Right ventricle myocardium superior (tissue), 1 donor: ENCODE measurements at regions not wholly inside any gene's neighbourhood (a gene's known extent, or its start where the extent isn't known, plus 50 kb on each side); places are given as distances from the start of the nearest gene placed in this dataset.
A peak's percentile ranks its signal among the peaks of the same experiment; 100 is the strongest.

Source experiments
- ATAC-seq: fragments of 200-7000 bp; cut with Tn5 transposase; one replicate; pipeline ENCODE4 v1.9.1; 2020; ENCODE audit warnings: mild to moderate bottlenecking; ENCODE audit not compliant: poor library complexity
- DNase-seq: peaks from one replicate; pipeline ENCODE4 v3.0.0-alpha.2; 2020
- intact Hi-C: fragments of 100-400 bp; cut with DNase I; formaldehyde crosslinking; loops from one replicate; pipeline ENCODE4 v1.11.2; 2022
- donor health status: DM: no; HTN: yes; CAD: no; lungs with severe emphysema.

DNA sequence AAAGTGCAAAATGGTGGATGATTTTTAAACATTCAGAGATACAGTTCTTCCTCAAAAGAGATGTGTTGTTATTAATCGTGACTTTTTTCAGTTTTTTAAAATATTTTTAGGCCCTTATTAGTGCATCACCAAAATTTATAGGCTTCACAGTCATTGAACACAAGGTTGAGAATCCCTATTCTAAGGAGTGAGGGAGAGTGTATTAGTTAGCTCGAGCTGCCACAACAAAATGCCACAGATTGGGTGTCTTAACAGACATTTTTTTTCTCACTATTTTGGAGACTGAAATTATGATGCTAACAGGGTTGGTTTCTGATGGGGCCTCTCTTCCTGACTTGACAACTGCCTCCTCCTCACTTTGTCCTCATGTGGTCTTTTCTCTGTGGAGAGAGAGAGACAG lies 145.9 kb upstream of the TPRG1 start:
- DNase-seq = no peak
- ATAC-seq = no peak
- intact Hi-C loops = no loop called here

DNA sequence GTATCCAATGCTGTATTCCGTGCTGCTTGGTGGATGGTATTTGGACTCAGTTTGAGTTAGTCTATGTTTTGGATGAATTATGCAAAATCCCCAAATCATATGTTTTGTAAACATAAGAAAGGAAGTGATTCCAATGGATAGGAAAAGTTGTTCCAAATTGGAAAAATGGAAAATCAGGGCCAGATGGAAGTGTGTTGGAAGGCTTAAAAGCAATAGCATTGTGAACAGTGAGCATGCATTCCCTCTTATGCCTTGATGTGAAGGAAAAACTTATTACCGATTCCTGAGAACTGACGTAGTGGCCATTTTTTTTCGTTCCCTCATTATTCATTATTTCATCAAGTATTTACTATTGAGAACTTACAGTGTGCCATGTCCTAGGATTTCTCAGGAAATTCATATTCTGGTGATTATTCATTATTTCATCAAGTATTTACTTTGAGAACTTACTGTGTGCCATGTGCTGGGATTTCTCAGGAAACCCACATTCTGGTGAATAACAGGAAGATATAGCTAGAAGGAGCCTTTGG lies 144.1 kb upstream of the TPRG1 start:
- no peak for DNase-seq
- intact Hi-C loops = no loop called here
- no peak for ATAC-seq

DNA sequence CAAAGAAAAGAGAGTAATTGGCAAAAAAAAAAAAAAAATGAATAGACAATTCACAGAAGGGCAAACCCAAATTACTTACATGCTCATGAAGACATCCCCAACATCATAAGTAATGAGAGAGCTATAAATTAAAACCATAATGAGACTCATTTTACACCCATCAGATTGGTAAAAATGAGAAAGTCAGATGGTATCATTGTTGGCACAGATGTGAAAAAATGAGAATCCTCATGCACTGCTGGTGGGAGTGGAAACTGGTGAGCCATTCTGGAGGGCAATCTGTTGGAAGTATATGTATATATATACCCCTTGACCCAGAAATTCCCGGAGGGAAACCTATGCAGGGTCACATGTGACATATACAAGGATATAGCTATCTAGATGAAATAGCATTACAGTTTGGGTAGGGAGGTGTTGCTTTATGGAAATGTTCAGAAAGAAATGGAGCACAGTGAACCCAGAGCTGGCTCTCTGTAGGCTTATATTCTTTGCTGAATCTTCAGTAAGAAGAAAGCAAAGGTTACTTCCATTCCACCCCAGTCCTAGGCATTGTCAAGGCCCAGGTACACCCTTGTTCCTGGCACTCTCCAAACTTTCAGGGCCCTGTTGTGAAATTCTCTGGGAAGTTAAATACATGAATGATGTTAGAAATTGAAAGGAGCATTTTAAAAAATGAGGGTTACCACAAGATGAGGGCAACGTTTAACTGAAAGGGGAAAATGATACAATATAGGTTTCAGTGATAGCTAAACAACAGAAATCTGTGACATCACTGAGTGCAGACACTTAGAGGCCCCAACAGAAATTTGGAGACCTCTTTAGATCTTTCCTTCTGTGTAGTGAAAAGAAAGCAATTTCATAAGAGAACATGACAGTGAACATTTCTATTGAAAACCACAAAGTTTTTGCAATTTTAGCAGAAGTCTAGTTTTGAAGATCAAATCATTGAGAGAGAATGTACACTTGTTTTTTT lies 132.7 kb upstream of the TPRG1 start:
- intact Hi-C loops = no loop called here
- ATAC-seq (no peak), DNase-seq (no peak)

DNA sequence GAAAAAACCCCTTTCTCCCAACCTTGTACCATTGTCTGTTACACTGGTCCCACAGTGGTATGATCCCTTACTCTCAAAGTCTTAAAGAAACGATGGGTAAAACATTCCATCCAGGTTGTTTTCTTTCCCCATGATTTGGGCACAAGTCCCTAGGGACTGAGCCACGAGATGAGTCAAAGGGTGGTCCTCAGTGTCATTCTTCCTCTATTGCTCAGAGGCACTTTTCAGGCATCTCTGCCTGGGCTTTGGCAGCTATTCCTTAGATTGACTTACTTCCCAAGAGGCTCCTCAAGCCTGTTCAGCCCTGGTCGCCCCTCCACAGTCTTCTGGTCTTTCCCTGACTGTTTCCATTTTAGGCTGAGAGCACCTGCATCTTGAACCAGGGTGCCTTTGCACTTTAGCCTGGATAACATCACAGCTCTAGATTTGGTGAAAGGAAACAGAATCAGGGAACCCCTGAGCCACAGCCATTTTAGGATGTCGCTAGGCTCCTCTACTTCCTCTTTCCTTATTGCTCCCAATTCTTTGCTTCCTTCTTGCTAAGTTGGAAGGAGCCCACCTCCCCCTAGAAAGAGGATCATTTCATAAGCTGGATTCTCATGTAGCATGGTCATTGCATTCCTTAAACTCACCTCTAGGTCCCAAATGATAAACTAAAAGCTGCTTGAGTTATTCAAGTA lies 131.0 kb upstream of the TPRG1 start:
- intact Hi-C loops = no loop called here
- ATAC-seq = no peak
- DNase-seq = no peak

DNA sequence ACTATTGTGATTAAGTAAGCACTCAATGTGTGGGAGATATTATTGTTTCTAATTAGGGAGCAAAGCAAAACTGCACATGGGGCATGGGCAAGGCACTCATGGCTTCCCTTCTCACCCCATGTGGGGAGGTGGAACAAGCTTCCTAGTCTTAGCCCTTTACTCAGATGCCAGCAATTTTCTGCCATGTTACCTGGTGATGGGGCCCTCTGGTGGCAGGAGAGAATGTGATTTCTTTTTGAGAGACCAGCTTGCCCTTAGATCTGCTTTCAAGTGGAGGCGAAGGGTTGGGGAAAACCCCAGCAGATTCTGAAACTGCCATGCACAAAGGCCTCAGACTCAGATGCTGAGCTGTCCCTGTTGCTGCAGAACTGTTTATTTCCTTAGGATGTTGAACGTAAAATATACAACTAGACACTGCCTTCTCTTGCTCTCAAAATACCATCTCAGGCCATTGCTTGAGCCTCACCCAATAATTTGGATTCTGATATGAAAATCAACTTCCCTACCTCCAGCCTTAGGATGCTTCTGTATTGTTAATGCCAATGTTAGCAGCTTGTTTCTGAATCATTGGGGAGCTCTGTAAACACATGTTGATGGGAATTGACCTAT lies 130.2 kb upstream of the TPRG1 start:
- ATAC-seq (peak; percentile 59), DNase-seq (no peak)
- intact Hi-C loops = no loop called here

DNA sequence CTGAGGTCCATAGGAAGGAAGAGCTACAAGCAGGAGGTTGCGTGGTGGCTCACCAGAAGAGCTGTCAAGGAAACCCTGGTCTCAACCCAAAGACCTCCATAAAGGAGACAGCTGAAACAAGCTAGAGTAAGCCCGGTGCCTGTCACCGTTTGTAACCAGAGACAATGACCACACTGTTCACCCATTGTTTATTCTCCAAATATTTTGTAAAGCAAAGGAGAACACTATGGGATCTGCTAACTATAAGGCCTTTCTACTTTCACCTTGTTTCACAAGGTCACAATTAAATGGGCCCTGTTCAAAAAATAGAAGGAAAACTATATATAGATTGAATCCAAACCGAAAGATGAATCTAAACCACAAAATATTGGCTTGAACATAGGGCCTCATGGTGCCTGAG lies 128.9 kb upstream of the TPRG1 start:
- no peak for DNase-seq
- intact Hi-C loops = no loop called here
- ATAC-seq = no peak

DNA sequence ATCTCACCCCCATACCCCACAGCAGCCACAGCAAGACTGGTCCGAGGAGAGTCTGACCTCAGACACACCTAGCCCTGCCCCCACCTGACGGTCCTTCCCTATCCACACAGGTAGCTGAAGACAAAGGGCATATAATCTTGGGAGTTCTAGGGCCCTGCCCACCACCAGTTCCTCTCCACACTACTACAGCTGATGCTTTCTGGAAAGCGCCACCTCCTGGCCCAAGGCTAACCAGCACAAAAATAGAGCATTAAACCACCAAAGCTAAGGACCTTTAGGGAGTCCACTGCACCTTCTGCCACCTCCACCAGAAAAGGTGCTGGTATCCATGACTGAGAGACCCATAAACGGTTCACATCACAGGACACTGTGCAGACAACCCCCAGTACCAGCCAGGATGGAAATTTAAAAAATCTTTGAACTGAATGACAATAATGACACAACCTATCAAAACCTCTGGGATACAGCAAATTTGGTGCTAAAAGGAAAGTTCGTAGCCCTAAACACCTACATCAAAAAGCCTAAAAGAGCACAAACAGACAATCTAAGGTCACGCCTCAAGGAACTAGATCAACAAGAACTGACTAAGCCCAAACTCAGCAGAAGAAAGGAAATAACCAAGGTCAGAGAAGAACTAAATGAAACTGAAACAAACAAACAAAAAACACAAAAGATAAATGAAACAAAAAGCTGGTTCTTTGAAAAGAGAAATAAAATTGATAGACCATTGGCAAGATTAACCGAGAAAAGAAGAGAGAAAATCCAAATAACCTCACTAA lies 122.1 kb upstream of the TPRG1 start:
- DNase-seq (no peak), ATAC-seq (no peak)
- intact Hi-C loops = no loop called here

DNA sequence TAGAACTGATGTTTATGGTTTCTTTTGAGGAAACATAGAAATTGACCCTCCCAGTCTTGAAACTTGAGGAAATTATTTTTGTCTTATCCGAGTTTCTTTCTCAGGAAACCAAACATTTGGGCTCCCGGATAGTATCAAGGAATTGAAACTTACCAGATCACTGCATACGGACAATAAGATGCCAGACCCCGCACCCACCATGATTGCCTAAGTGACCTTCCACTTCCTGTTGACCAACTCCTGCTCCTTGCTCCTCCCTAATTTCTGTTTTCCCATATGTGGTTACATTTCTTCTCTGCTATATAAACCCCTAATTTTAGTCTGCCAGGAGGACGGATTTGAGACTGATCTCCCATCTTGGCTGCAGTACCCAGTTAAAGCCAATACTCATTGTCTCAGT lies 118.4 kb upstream of the TPRG1 start:
- intact Hi-C loops = no loop called here
- ATAC-seq (no peak), DNase-seq (no peak)

DNA sequence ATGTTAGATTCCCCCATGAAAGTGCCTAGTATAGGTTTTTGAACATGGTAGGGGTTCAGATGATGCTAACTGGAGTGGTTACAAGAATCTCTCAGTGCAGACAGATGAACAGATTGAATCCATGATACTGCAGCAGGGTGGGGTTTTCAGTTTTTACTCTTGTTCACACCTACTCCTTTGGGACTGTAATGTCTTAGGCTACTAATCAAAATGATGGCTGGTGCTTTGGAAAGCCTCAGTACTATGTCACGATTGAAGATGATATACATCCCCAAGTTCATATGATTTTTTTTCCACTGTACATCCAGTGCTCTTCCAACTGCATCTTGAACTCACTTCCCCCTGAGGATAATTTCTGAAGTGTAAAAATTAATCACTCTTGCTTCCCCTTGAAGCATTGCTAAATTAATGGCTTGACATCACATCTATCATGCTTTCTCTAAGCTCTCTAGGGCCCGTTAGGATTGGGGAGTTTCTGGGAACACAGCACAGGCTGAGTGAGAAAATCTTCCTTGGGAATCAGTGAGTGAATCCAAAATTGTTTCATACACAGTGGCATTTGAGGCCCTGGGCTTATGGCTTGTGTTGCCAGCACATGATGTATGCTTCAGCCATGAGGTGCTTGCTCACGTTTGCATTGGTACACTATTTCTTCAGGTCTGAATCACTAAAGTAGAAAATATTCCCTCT lies 115.0 kb upstream of the TPRG1 start:
- intact Hi-C loops = no loop called here
- peak; percentile 65 for ATAC-seq

DNA sequence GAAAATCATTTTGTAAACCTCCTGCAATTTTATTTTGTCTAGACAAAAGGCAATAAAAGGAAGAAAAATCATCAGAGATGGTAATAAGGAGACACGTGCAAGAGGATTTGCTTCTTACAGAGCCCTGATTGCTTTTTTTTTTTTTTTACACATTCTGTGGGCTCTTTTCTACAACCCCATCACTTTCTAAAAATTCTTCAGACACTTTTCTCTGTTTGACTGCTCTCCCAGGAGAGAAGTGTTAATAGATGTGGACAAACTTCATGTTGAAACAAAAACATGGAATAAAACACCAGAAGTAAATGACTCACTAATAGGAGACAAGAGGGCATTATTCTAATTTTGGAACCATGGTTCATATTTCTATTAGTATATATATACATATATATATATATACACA lies 114.4 kb upstream of the TPRG1 start:
- ATAC-seq = peak; percentile 60
- DNase-seq = no peak
- intact Hi-C loops = no loop called here

More for the DNA sequence above, 115.0 kb upstream of the TPRG1 start:
- no peak for DNase-seq

GRCh38 chr3:189058071-189058470 lies 113.7 kb upstream of the TPRG1 start:
- DNase-seq (no peak), ATAC-seq (no peak)
- intact Hi-C loops = no loop called here

GRCh38 chr3:189070965-189071364 lies 100.8 kb upstream of the TPRG1 start:
- intact Hi-C loops = no loop called here
- DNase-seq = no peak
- ATAC-seq = no peak

DNA sequence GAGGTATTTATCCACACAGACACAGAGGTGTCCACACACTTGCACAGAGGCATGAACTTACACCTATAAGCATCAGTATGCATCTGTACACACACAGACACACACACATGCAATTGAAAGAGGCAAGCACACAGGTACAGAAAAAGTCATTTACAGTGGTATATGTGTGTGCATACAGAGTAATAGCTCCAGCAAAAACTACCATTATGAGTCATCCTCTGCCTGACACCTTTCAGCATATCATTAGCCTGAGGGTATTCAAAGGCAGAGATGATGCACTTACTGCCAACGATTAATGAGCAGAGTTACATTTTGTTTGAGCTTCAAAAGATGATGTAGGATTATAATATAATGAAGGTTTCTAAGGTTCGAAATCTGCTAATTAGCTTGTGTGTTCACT lies 100.3 kb upstream of the TPRG1 start:
- ATAC-seq = no peak
- intact Hi-C loops = no loop called here
- DNase-seq = no peak

GRCh38 chr3:189076449-189076848 lies 95.3 kb upstream of the TPRG1 start:
- DNase-seq (no peak), ATAC-seq (no peak)
- intact Hi-C loops = no loop called here

- no peak for ATAC-seq
- intact Hi-C loops = no loop called here
- no peak for DNase-seq
Observed at GRCh38 chr3:189080745-189081144, 91.0 kb upstream of the TPRG1 start.

- DNase-seq (no peak), ATAC-seq (no peak)
- intact Hi-C loops = no loop called here
Observed at GRCh38 chr3:189082666-189083427, 88.9 kb upstream of the TPRG1 start.

GRCh38 chr3:189084620-189085019 lies 87.2 kb upstream of the TPRG1 start:
- DNase-seq = no peak
- intact Hi-C loops = no loop called here
- no peak for ATAC-seq

GRCh38 chr3:189092547-189092946 lies 79.2 kb upstream of the TPRG1 start:
- intact Hi-C loops = no loop called here
- DNase-seq (no peak), ATAC-seq (no peak)
